ENCODE measurements at regions not wholly inside any gene's neighbourhood (a gene's known extent, or its start where the extent isn't known, plus 50 kb on each side); places are given as distances from the start of the nearest gene placed in this dataset.
"Not testable (repeated sequence)": the region's sequence is repeated elsewhere in the genome, so short reads cannot be mapped to it uniquely, and the experiment has no call there.

DNA sequence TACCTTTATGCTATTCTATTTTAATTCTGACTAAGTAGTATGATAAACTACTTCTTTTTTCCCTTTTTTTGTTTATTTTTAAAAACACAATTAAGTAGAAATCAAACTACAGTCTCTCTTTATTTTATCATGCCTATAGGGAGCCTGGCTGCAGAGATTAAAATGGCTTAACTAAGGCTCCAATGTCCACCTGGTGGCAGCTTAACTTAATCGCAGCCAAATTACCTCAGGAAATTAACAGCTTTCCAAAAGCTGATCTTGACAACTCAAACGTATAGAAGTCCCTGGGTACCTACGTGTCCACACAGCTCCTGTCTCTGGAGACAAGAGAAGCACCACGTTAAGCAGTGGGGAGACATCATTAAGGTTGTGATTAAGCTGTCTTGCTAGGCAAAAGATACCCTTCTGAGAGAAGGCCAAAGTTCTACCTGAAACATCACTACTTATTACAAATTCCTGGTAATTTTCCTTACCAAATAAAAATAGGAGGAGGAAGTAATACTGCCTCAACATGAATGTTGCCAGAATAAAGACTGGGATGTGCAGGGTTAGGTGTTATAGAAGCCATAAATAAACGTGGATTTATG is 63.2 kb upstream of the SNX19 start:
- H3K27me3 ChIP-seq, result no peaks in the 10 kb centered on the region
- H3K4me1 ChIP-seq, result no peaks in the 10 kb centered on the region
- H3K27ac ChIP-seq, result no peak overlapping the region
- H3K9me3 ChIP-seq (replicated peaks), result no peaks in the 10 kb centered on the region
- peak in 1 of 2 experiments; percentile 0 for DNase-seq
- no peaks in the 10 kb centered on the region for H3K36me3 ChIP-seq
- H3K4me3 ChIP-seq, result no peak overlapping the region

DNA sequence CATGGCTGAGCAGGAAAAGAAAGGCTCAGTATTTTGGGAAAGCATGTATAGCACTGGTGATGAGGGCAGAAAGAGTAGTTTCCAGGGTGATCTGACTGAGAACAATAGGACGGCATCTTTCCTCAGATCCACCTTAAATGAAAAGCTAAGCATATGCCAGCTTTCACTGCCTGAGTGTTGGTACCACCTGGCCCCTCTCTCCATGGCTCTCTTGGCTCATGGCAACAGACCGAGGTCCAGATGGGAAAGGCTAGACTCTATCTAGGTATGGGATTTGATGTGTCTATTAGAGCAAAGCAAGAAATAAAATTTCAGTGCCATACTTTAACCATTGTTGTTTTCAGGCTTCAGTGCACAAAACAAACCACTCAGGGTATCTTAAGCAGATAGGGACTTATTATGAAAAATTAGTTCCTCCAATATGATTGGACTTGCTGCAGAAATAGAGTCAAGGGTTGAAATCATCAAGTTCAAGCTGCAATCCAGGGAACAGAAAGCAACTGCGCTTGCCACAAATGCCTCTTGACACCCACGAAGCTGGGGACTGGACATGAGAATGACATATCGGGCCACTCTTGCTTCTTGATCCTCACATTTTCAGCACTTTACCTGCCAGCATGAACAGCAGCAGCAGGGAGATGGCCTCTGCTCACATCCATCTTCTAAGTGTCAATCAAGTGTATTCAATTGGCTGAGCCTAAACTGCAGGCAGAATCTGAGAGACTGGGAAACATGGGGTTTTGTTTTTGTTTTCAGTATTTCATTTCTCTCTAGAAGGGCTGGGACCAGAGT is 64.0 kb upstream of the SNX19 start:
- Histone ChIP-seq H3K4me3 (no peak overlapping the region), H3K27ac (no peak overlapping the region), H3K36me3 (no peaks in the 10 kb centered on the region), H3K9me3 (replicated peaks) (no peaks in the 10 kb centered on the region), H3K27me3 (no peaks in the 10 kb centered on the region), H3K4me1 (no peaks in the 10 kb centered on the region)
- DNase-seq, result no peak

DNA sequence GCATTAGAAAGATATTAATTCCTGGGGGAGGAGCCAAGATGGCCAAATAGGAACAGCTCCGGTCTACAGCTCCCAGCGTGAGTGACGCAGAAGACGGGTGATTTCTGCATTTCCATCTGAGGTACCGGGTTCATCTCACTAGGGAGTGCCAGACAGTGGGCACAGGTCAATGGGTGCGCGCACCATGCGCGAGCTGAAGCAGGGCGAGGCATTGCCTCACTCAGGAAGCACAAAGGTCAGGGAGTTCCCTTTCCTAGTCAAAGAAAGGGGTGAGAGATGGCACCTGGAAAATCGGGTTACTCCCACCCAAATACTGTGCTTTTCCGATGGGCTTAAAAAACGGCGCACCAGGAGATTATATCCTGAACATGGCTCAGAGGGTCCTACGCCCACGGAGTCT is 68.0 kb upstream of the SNX19 start:
- H3K27me3 ChIP-seq, result not testable (repeated sequence)

DNA sequence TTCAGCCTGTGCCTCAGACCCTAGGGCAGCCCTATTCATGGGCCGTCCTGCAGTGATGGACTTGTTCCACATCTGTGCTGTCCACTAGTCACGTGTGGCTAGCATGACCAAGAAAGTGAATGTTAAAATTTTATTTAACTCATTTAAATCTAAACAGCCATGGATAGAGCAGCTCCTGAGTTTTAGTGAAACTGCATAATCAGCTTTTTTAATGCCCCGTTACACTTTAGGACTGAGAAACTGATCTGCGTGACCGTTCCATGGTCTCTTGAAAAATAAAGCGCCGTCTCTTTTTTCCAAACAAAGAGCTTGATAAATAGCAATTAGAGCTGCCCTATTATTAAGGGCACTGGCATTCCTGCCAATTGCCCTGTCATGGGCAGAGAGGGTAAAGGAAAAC is 76.5 kb upstream of the SNX19 start:
- H3K9me3 ChIP-seq (replicated peaks), result no peaks in the 10 kb centered on the region
- no peak overlapping the region for H3K27ac ChIP-seq
- no peaks in the 10 kb centered on the region for H3K36me3 ChIP-seq
- no peaks in the 10 kb centered on the region for H3K27me3 ChIP-seq
- DNase-seq, result no peak
- H3K4me3 ChIP-seq, result no peak overlapping the region
- H3K4me1 ChIP-seq, result no peaks in the 10 kb centered on the region

More for the DNA sequence above, 68.0 kb upstream of the SNX19 start:
- H3K36me3 ChIP-seq; H3K4me1 ChIP-seq; H3K9me3 ChIP-seq (replicated peaks); H3K27ac ChIP-seq; H3K4me3 ChIP-seq; DNase-seq: not testable (repeated sequence)

DNA sequence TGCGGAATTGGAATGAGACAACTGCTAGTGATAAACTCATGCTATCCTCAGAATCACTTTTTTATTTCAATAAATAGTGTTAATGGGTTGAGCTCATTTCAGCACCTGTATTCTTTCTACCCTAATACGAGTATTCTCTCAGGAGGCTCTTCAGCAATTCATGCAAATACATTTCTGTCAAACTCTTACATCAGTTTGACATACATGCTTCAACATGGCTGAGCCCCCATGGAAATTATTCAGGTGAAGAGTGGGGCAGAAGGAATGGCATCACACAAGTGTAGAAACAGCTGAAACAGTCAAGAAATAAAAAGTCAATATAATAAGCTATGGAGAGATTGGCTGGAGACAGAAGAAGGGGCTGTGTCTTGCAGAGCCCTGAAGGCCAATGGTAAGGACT is 77.8 kb upstream of the SNX19 start:
- Histone ChIP-seq H3K9me3 (replicated peaks) (no peaks in the 10 kb centered on the region), H3K27ac (no peak overlapping the region), H3K27me3 (no peaks in the 10 kb centered on the region), H3K36me3 (no peaks in the 10 kb centered on the region), H3K4me1 (no peaks in the 10 kb centered on the region), H3K4me3 (no peak overlapping the region)
- DNase-seq, result no peak

DNA sequence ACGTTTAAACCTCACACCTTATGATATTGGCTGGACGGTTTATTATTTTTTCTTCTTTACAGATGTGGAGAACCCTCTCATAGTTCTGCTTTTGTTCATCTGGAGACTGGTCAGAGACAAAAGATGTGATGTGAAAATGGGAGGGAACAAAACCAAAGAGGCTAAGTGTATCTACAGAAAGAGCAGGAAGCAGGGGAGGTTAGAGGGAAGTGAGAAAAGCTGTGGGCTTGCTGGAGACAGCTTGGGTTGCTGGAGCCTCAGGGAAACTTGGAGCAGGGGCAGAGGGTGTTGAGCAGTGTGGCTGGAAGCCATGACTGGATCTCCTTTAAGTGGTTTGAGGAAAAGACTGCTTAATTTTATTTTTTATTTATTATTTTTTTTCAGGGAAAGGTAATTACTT is 79.0 kb upstream of the SNX19 start:
- Histone ChIP-seq H3K36me3 (no peaks in the 10 kb centered on the region), H3K4me1 (no peaks in the 10 kb centered on the region), H3K4me3 (no peak overlapping the region), H3K27ac (no peak overlapping the region), H3K9me3 (replicated peaks) (no peaks in the 10 kb centered on the region), H3K27me3 (no peaks in the 10 kb centered on the region)
- DNase-seq, result no peak

DNA sequence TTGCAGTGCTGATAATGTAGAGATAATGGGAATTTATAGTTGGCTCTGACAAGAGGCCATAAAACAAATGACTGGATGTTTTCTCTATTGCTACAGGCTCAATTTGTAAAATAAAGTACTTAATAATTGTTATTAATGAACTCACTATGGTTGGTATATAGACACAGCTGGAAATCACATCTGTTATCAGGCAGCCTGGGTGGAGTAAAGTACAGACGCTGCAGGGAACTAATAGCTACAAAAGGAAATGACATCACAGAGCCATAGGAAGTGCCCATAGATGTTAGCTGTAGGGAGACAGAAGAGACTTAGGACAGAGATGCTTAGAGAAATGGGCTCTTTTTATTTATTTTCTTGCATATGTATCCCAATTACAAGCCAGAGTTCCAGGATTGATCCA is 81.0 kb upstream of the SNX19 start:
- Histone ChIP-seq H3K4me3 (no peak overlapping the region), H3K36me3 (no peaks in the 10 kb centered on the region), H3K27ac (no peak overlapping the region), H3K9me3 (replicated peaks) (no peaks in the 10 kb centered on the region), H3K4me1 (no peaks in the 10 kb centered on the region), H3K27me3 (no peaks in the 10 kb centered on the region)
- DNase-seq, result no peak

DNA sequence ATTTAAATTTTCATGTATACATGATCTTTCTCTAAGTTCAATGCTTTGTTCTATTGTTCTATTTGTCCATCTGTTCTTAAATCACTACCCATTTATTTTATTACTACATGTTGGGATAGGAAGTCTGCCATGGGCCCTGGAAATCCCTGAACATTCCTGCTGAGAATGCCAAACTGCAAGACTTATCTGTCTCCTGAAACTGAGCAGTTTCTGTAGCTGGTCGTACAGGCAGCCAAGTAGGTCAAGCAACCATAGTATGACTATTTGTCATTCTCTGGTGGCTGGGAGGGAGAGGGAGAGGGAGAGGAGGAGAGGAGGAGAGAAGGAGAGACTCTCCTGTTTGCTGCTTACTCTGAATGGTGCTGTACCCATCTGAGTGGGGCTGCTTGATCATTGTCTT is 82.8 kb upstream of the SNX19 start:
- Histone ChIP-seq H3K4me1 (no peaks in the 10 kb centered on the region), H3K27me3 (no peaks in the 10 kb centered on the region), H3K27ac (no peak overlapping the region), H3K4me3 (no peak overlapping the region), H3K36me3 (no peaks in the 10 kb centered on the region), H3K9me3 (replicated peaks) (no peaks in the 10 kb centered on the region)
- DNase-seq, result no peak

DNA sequence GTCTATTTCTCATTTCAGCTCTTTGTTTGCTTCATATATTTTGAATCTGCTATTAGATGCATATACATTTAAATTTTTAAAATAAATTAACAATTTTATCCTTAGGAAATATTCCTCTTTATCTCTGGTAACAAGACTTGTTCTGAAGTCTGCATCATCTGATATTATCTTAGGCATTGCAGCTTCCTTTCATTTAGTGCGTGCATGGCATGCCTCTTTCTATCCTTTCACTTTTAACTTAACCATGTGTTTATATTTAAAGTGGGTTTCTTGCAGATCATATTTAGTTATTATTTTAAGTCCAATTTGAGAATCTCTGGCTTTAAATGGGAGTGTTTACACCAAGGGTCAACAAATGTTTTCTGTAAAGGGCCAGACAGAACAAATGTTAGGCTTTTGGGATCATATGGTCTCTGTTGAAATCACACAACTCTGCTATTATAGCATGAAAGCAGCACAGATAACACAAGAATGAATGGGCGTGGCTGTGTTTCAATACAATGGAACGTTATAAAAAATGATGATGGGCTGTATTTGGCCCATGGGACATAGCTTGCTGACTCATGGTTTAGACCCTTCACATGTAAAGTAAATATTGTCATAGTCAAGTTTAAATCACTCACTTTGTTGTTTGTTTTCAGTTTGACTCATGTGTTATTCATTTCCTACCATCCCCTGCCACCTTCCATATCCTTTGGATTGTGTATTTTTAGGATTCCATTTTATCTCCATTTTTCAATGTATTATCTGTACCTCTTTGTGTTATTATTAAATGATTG is 83.9 kb upstream of the SNX19 start:
- DNase-seq, result no peak
- Histone ChIP-seq H3K4me1 (no peaks in the 10 kb centered on the region), H3K27me3 (no peaks in the 10 kb centered on the region), H3K9me3 (replicated peaks) (no peaks in the 10 kb centered on the region), H3K36me3 (no peaks in the 10 kb centered on the region), H3K27ac (no peak overlapping the region), H3K4me3 (no peak overlapping the region)

DNA sequence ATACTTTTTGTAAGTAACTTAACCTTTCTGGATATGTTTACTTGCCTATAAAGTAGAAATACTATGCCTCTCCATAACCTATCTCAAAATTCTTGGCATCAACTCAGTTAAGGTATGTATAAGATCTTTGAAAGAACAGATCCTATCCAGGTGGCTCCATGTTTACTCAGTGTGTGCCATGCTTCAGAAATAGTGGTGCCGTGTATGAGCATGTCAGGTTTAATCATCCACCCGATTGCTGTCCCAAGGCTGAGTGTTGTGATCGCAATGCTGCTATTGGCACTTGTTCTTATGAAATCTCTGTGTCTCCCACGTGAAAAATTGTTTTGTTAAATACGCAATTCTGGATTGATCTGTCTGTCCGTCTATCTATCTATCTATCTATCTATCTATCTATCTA is 85.9 kb upstream of the SNX19 start:
- H3K4me1 ChIP-seq, result no peaks in the 10 kb centered on the region
- no peak for DNase-seq
- H3K9me3 ChIP-seq (replicated peaks), result no peaks in the 10 kb centered on the region

DNA sequence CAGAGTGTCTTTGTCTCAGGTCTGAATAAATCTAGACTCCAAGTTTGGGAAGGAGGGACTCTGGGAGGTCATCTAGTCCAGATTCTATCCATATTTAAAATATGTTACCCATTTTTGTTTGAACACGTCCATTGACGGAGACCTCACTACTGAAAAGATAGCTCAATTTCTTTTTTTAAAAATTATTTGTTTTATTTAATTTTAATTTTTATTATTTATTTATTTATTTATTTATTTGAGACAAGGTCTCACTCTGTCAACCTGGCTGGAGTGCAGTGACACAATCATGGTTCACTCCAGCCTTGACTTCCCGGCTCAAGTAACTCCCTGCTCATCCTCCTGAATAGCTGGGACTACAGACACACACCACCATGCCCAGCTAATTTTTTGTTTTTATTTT is 89.5 kb upstream of the SNX19 start:
- Histone ChIP-seq H3K4me3 (no peak overlapping the region), H3K9me3 (replicated peaks) (no peaks in the 10 kb centered on the region), H3K27ac (no peak overlapping the region), H3K36me3 (no peaks in the 10 kb centered on the region), H3K27me3 (no peaks in the 10 kb centered on the region), H3K4me1 (no peaks in the 10 kb centered on the region)
- no peak for DNase-seq

More for the DNA sequence above, 85.9 kb upstream of the SNX19 start:
- H3K36me3 ChIP-seq, result no peaks in the 10 kb centered on the region
- no peak overlapping the region for H3K4me3 ChIP-seq
- no peak overlapping the region for H3K27ac ChIP-seq
- no peaks in the 10 kb centered on the region for H3K27me3 ChIP-seq

DNA sequence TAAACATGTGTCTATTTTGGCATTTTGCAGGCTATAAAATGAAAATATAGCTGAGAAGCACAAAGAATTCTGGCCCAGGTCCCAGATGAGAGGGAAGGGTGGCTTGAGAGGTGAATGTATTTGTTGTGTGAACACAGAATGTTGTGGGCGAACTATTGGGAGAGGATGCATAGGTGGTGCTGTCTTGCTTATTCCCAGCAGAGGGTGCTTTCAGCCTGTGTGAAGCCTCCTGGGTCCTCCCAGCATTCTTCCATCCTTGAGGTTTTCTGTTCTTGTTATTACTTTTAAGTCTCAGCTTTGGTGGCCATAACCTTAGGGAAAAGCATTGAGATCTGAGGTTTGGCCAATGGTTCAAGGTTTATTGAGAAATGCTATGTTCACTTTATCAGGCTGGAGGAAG is 108.7 kb upstream of the SNX19 start:
- Histone ChIP-seq H3K36me3 (no peaks in the 10 kb centered on the region), H3K4me3 (no peak overlapping the region), H3K27ac (no peak overlapping the region), H3K27me3 (no peaks in the 10 kb centered on the region), H3K9me3 (replicated peaks) (no peaks in the 10 kb centered on the region), H3K4me1 (no peaks in the 10 kb centered on the region)
- peak in 1 of 2 experiments; percentile 3 for DNase-seq

DNA sequence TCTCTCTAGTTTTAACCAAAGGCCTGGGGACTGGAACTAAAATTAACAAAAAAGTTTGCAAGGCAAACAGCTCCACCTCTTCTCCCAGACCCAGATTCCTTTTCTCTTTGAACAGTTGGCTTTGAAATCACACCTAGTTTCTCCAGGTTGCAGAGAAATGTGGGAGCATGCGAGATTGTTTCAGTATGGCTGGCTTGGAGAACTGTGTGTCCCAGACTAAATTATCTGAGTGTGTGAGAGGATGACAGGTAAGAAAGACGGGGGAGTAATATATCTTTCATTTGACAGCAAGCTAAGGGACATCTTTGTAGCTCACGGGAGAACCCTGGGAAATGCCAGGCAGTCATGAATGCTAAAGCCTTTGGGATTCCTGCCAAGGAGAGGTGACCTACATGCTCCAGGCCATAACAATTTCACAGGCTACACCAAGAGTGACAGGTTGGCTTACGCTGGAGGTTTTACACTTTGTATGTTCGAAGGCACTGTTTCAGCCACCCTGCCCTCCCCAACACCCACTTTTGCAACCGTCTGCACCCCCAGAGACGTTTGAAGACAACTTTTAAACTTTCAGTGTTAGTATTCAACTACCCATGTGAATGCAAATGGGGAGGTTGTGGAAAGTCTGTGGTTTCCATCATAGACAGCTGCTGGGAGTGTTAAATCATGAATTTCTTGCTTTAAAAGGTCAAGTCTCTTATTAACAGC is 109.3 kb upstream of the SNX19 start:
- peak in 1 of 2 experiments; percentile 3 for DNase-seq
- no peaks in the 10 kb centered on the region for H3K9me3 ChIP-seq (replicated peaks)
- H3K36me3 ChIP-seq, result no peaks in the 10 kb centered on the region
- no peaks in the 10 kb centered on the region for H3K27me3 ChIP-seq
- H3K4me1 ChIP-seq, result no peaks in the 10 kb centered on the region
- H3K4me3 ChIP-seq, result no peak overlapping the region
- H3K27ac ChIP-seq, result no peak overlapping the region

DNA sequence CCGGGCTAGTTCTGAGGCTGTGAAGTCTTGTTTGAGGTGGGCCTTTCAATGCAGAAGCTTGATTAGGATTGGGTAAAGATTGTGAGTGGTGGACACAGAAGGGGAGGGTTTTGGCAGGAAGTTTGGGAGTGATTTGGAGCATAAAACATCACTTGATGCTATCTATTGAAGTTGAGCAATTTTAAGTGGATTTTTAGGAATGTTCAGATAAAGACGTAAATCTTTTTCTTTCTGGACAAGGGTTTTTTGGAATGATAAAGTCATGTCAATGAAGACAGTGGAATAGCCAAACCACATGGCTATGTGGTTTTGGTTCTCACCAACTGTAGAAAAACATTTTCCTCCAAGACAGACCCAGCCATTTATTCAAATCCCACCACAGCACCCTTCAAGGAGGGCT is 111.2 kb upstream of the SNX19 start:
- no peak overlapping the region for H3K27ac ChIP-seq
- H3K27me3 ChIP-seq, result no peaks in the 10 kb centered on the region
- DNase-seq, result no peak
- no peaks in the 10 kb centered on the region for H3K9me3 ChIP-seq (replicated peaks)
- H3K4me3 ChIP-seq, result no peak overlapping the region
- H3K36me3 ChIP-seq, result no peaks in the 10 kb centered on the region
- H3K4me1 ChIP-seq, result no peaks in the 10 kb centered on the region

DNA sequence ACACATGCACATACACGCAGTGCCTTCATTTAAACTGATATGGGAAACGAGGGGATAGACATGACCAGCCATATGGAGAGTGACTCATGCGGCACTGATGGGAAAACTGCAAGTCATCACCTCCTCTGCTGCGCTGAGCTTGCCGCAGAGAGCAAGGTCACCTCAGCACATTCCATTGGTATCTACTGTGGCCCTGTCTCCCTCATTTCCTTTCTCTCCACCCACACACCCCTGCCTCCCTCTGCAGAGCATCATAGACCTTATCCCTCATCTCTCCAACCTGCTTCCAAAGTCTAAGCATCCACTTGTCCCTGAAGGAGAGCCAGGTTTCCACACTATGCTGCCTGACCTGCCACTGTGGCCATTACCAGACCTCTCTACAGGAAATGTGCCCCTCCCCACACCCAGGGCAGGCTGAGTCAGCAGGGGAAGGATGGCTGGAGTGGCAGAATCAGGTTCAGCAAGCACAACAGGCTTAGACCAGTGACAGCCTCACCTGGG is 116.9 kb upstream of the SNX19 start:
- DNase-seq, result no peak
- H3K9me3 ChIP-seq (replicated peaks), result no peaks in the 10 kb centered on the region
- H3K36me3 ChIP-seq, result no peaks in the 10 kb centered on the region
- H3K4me3 ChIP-seq, result no peak overlapping the region
- no peaks in the 10 kb centered on the region for H3K4me1 ChIP-seq
- no peak overlapping the region for H3K27ac ChIP-seq
- no peaks in the 10 kb centered on the region for H3K27me3 ChIP-seq

Measured in SJCRH30 (cell line).